B cell (primary cell): ENCODE measurements at regions not wholly inside any gene's neighbourhood (a gene's known extent, or its start where the extent isn't known, plus 50 kb on each side); places are given as distances from the start of the nearest gene placed in this dataset.

ENCODE experiments used
- ATAC-seq: fragments of 200-7000 bp; cut with Tn5 transposase; one replicate; pipeline ENCODE4 v1.10.0; 2021; ENCODE audit warnings: low read depth, mild to moderate bottlenecking, moderate number of reproducible peaks, moderate library complexity
- CTCF ChIA-PET: fragments of 350-600 bp; sonication (Branson Sonifier 250); formaldehyde crosslinking; loops from one replicate; lab custom pipeline; 2021; ENCODE audit warnings: antibody characterized with exemption, inconsistent platforms; lab: Charles Lee
- POLR2A ChIA-PET: fragments of 350-600 bp; sonication (Branson Sonifier 250); formaldehyde crosslinking; loops from one replicate; lab custom pipeline; 2021; ENCODE audit warnings: antibody characterized with exemption; lab: Charles Lee
- DNase-seq: peaks from one replicate; pipeline ENCODE4 v3.0.0; 2013
- H2AFZ ChIP-seq: 2 replicates; pipeline ENCODE4 v1.6.1; 2012; ENCODE audit warnings: mild to moderate bottlenecking, low read depth, low read length; ENCODE audit not compliant: insufficient read depth, poor library complexity, severe bottlenecking
- H3K27ac ChIP-seq, 2 donors: 1 replicate in 1 of 2; 2 replicates in 1 of 2; pipeline ENCODE4 v1.5.1; 2012 to 2013; ENCODE audit warnings: low read length in 2 of 2, mild to moderate bottlenecking in 2 of 2, moderate library complexity in 1 of 2
- H3K27me3 ChIP-seq, 4 experiments: fragments of 200-600 bp in 1 of 4; sonication (generic) in 1 of 4; replicated peaks in 1 of 4; 1 replicate in 2 of 4; 2 replicates in 2 of 4; pipeline versions ENCODE4 v1.6.1 to v1.7.0; 2013 to 2016; ENCODE audit warnings: low read length in 3 of 4, mild to moderate bottlenecking in 2 of 4, mixed read lengths in 1 of 4, moderate library complexity in 1 of 4; ENCODE audit not compliant: insufficient read depth in 4 of 4, control insufficient read depth in 3 of 4; ENCODE audit errors: control extremely low read depth in 1 of 4
- H3K36me3 ChIP-seq, 2 experiments: replicated peaks in 1 of 2; 1 replicate in 1 of 2; 2 replicates in 1 of 2; pipeline versions ENCODE4 v1.6.1 to v1.7.1; 2013; ENCODE audit warnings: low read length in 1 of 2; ENCODE audit not compliant: insufficient read depth in 2 of 2, control insufficient read depth in 1 of 2; ENCODE audit errors: control extremely low read depth in 1 of 2, extremely low read depth in 1 of 2
- H3K4me1 ChIP-seq, 2 donors: fragments of 200-600 bp in 1 of 2; sonication (generic) in 1 of 2; 1 replicate in 1 of 2; 2 replicates in 1 of 2; pipeline versions ENCODE4 v1.5.1 to v1.6.1; 2013 to 2017; ENCODE audit warnings: low read length in 2 of 2; ENCODE audit not compliant: control insufficient read depth in 2 of 2, insufficient read depth in 2 of 2
- H3K4me2 ChIP-seq: replicated peaks from 2 replicates; pipeline ENCODE3; 2012; ENCODE audit warnings: mild to moderate bottlenecking, low read depth, low read length; ENCODE audit not compliant: poor library complexity, severe bottlenecking
- H3K4me3 ChIP-seq, 5 experiments: fragments of 200-600 bp in 1 of 5; sonication (generic) in 1 of 5; 1 replicate in 3 of 5; 2 replicates in 2 of 5; pipeline versions ENCODE4 v1.5.1 to v1.7.0; 2011 to 2016; ENCODE audit warnings: low read length in 4 of 5, mild to moderate bottlenecking in 4 of 5, low read depth in 2 of 5, control low read depth in 1 of 5, moderate library complexity in 1 of 5; ENCODE audit not compliant: insufficient read depth in 1 of 5; ENCODE audit errors: control extremely low read depth in 1 of 5, extremely low read depth in 1 of 5
- H3K79me2 ChIP-seq: fragments of 200-600 bp; sonication (generic); one replicate; pipeline ENCODE4 v1.6.0; 2016; ENCODE audit warnings: low read length; ENCODE audit not compliant: control insufficient read depth, insufficient read depth
- H3K9ac ChIP-seq: fragments of 200-600 bp; sonication (generic); 2 replicates; pipeline ENCODE4 v1.6.1; 2017; ENCODE audit warnings: mild to moderate bottlenecking, low read length, moderate library complexity
- H3K9me3 ChIP-seq, 3 donors: one replicate each; pipeline versions ENCODE4 v1.6.1 to v1.7.1; 2013; ENCODE audit warnings: low read length in 2 of 3; ENCODE audit not compliant: control insufficient read depth in 2 of 3, insufficient read depth in 1 of 3; ENCODE audit errors: control extremely low read depth in 1 of 3
- H4K20me1 ChIP-seq: 2 replicates; pipeline ENCODE4 v1.6.0; 2012; ENCODE audit warnings: mild to moderate bottlenecking, low read length; ENCODE audit not compliant: insufficient read depth, control insufficient read depth, poor library complexity, severe bottlenecking
- H3K27ac Mint-ChIP-seq: one replicate; pipeline ENCODE4 v1.8.0; 2021; ENCODE audit warnings: mixed read lengths
- H3K27me3 Mint-ChIP-seq: one replicate; pipeline ENCODE4 v1.8.0; 2021; ENCODE audit warnings: mixed read lengths
- H3K4me1 Mint-ChIP-seq: one replicate; pipeline ENCODE4 v1.8.0; 2021; ENCODE audit warnings: mixed read lengths
- H3K4me3 Mint-ChIP-seq: one replicate; pipeline ENCODE4 v1.8.0; 2021; ENCODE audit warnings: mixed read lengths
- H3K9me3 Mint-ChIP-seq: one replicate; pipeline ENCODE4 v1.8.0; 2022; ENCODE audit warnings: mixed read lengths; ENCODE audit not compliant: insufficient read depth
- EZH2 ChIP-seq: IDR thresholded peaks from 2 replicates; pipeline ENCODE4 v1.6.1; 2012; ENCODE audit warnings: borderline replicate concordance, low read depth, mild to moderate bottlenecking, moderate library complexity, low read length; ENCODE audit not compliant: insufficient read depth, poor library complexity, severe bottlenecking
- WGBS: methylation state at CpG from one replicate; pipeline ENCODE4 v1.1.5; 2013; ENCODE audit warnings: missing lambda C conversion rate; ENCODE audit not compliant: insufficient coverage; 5-methylcytosine and 5-hydroxymethylcytosine counted together
- intact Hi-C: fragments of 100-400 bp; cut with micrococcal nuclease; formaldehyde crosslinking; loops from one replicate; pipeline ENCODE4 v1.10.0; 2022
- TF ChIP-seq, protein P1 (sequence below): fragments of 200-600 bp; IDR thresholded peaks from one replicate; pipeline ENCODE4 v1.8.0; 2022; ENCODE audit warnings: antibody characterized with exemption, mild to moderate bottlenecking

DNA sequence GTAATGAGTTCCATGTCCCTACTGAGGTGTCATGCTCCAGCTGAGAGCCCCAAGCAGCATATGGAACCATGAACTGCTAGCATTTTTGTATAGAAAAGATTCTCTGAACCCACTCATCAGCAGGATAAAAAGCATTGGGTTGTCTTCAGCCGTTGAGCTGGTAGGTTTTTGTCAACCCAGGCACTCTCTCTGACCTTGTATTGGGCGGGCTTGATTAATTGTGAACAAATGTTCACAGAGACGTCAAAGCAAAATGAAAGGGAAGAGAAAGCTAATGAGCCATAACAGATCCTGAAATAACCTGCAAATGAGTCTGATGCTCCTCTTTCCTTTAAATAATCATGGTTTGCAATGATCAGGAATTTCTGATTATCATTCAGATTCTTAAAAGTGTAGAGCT is 924.7 kb upstream of the CELF2 start:
- intact Hi-C loops: no loop called here
- Mint-ChIP-seq H3K27me3 (no peaks in the 10 kb centered on the region), H3K9me3 (no peaks in the 10 kb centered on the region), H3K4me3 (no peak overlapping the region), H3K4me1 (no peaks in the 10 kb centered on the region), H3K27ac (no peak overlapping the region)
- Histone ChIP-seq H3K4me3 (no peak overlapping the region), H3K9me3 (peaks cover 0 to 10% (median 2%) of the 10 kb centered on the region in 3 donors), H3K27ac (no peak overlapping the region), H3K4me2 (no peak overlapping the region), H3K79me2 (no peaks in the 10 kb centered on the region), H3K4me1 (no peaks in the 10 kb centered on the region), H3K27me3 (no peaks in the 10 kb centered on the region), H2AFZ (no peak overlapping the region), H3K9ac (no peak overlapping the region), H4K20me1 (no peaks in the 10 kb centered on the region), H3K36me3 (no peaks in the 10 kb centered on the region)
- DNase-seq (no peak), ATAC-seq (no peak)
- TF ChIP-seq, protein P1, sequence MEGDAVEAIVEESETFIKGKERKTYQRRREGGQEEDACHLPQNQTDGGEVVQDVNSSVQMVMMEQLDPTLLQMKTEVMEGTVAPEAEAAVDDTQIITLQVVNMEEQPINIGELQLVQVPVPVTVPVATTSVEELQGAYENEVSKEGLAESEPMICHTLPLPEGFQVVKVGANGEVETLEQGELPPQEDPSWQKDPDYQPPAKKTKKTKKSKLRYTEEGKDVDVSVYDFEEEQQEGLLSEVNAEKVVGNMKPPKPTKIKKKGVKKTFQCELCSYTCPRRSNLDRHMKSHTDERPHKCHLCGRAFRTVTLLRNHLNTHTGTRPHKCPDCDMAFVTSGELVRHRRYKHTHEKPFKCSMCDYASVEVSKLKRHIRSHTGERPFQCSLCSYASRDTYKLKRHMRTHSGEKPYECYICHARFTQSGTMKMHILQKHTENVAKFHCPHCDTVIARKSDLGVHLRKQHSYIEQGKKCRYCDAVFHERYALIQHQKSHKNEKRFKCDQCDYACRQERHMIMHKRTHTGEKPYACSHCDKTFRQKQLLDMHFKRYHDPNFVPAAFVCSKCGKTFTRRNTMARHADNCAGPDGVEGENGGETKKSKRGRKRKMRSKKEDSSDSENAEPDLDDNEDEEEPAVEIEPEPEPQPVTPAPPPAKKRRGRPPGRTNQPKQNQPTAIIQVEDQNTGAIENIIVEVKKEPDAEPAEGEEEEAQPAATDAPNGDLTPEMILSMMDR: no peak
- no peak for TF ChIP-seq EZH2
- 60% methylated on average over 2 of the region's 3 CpGs for WGBS
- POLR2A ChIA-PET: no interaction called here
- CTCF ChIA-PET: no interaction called here

DNA sequence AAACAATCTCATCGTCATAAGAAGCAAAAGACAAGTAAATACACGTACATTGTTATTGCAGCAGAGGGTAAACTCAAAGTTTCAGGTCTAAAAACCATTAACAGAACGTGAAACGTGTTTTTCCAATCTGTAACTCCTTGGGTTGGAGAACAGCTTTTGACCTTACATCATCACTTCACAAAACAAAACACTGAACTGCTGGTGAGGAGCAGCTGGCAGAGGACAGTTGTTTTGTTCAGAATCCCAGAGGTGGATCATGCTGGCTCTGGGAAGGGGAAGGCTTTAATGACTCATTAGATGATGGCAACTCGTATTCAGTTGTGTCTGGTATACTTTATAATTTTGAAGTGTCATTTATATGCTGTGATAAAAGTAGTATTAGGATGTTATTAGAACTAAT is 923.0 kb upstream of the CELF2 start:
- Histone ChIP-seq H3K4me3 (no peak overlapping the region), H3K27ac (no peak overlapping the region), H3K27me3 (no peaks in the 10 kb centered on the region), H4K20me1 (no peaks in the 10 kb centered on the region), H3K4me2 (no peak overlapping the region), H3K9ac (no peak overlapping the region), H3K36me3 (no peaks in the 10 kb centered on the region), H3K79me2 (no peaks in the 10 kb centered on the region), H2AFZ (no peak overlapping the region), H3K4me1 (no peaks in the 10 kb centered on the region), H3K9me3 (no peaks in the 10 kb centered on the region)
- ATAC-seq (no peak), DNase-seq (no peak)
- Mint-ChIP-seq H3K4me1 (no peaks in the 10 kb centered on the region), H3K9me3 (no peaks in the 10 kb centered on the region), H3K27ac (no peak overlapping the region), H3K27me3 (no peaks in the 10 kb centered on the region), H3K4me3 (no peak overlapping the region)
- CTCF ChIA-PET: no interaction called here
- intact Hi-C loops: no loop called here
- no peak for TF ChIP-seq EZH2
- TF ChIP-seq, protein P1: no peak
- POLR2A ChIA-PET: no interaction called here
- WGBS: no CpG with 5 or more reads among the region's 5 CpGs
